ENCODE measurements at regions not wholly inside any gene's neighbourhood (a gene's known extent, or its start where the extent isn't known, plus 50 kb on each side); places are given as distances from the start of the nearest gene placed in this dataset.

DNA sequence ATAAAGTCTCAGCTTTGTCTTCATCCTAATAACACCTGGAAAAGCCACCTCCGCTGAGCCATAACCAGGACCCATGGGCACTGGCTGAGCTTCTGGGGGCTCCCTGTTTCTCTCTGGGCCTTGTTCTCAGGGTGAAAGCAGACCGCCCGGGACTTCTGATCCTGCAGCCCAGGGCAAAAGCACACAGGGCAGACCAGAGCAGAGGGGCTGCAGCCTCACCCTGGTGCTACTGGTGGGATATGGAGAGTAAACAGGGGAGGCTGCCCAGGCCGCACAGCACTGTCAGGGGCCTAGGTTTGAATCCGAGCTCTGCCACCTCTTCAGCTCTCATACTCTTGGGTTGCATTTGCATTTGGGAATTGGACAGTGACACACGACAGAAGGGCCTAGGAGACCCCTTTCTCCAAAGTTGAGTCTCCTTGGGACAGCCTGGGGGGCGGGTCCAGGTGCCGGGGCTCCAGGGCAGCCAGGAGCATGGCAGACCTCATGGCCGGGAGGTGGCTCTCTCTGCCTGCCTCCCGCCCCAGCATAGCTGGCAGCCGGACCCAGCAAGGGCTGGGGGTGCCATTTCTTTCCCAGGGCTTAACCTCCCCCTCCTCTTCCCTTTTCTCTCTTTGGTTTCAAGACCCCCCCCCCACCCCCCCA lies 164.9 kb downstream of the INHBB start:
- DNase-seq (ENCODE audit: low read depth in 1 of 2, low spot score in 2 of 2) (no peak), FAIRE-seq (no peak)
- no peaks in the 10 kb centered on the region for H3K9me3 ChIP-seq (ENCODE audit: insufficient read depth in 2 of 2, low read depth in 1 of 2, low read length in 1 of 2)
- no peak overlapping the region for H2BK5ac ChIP-seq (ENCODE audit: low read depth, low read length)
- no peak overlapping the region for H3K27ac ChIP-seq (ENCODE audit: low read depth, low read length)
- TF ChIP-seq RAD21 (IDR thresholded peaks at IDR 0.05 in 1 of 2, conservative IDR thresholded peaks at IDR 0.05 in 1 of 2; ENCODE audit: low read depth in 2 of 2, low read length in 2 of 2) (peak in 1 of 2 experiments; percentile 9; a peak in 1 of 4 replicates), CREB1 (IDR thresholded peaks at IDR 0.05) (no peak), YY1 (IDR thresholded peaks at IDR 0.05; ENCODE audit: low read depth, low read length) (no peak), GTF2F1 (IDR thresholded peaks at IDR 0.05; ENCODE audit: borderline replicate concordance, low read depth, low read length) (no peak)
- H3K23ac ChIP-seq (ENCODE audit: insufficient read length), result no peak overlapping the region
- 89% methylated on average over 8 of the region's 11 CpGs; no CpG with 5 or more reads in 1 of the 2 experiments for WGBS, 2 experiments (ENCODE audit: extremely low coverage in 1 of 2, insufficient coverage in 1 of 2, insufficient read length in 1 of 2, insufficient replicate concordance in 2 of 2, low coverage in 1 of 2, low lambda C conversion rate in 2 of 2, missing lambda C conversion rate in 1 of 2)
- CTCF ChIA-PET (ENCODE audit: partially characterized antibody), result interaction anchor here (0.6 to 10.8 kb wide), 14 partner anchors 9 to 179 kb away, joined by 3 to 91 read pairs (median 3); no protein-coding TSS in a partner anchor
- H3K23me2 ChIP-seq (ENCODE audit: low read depth, low read length), result no peaks in the 10 kb centered on the region; the same call in 1 of the 2 replicates
- H3K14ac ChIP-seq (ENCODE audit: insufficient read length), result no peak overlapping the region
- H3K18ac ChIP-seq (ENCODE audit: extremely low read depth, low read length), result no peak overlapping the region
- POLR2A ChIA-PET (ENCODE audit: partially characterized antibody), result interaction anchor here (0.8 to 1.5 kb wide), 2 partner anchors 10 to 12 kb away, joined by 3 read pairs; no protein-coding TSS in a partner anchor
- no peak overlapping the region for H2AK5ac ChIP-seq (ENCODE audit: low read depth, low read length)
- H4K8ac ChIP-seq (ENCODE audit: extremely low read depth, insufficient read depth, low read length), result no peak overlapping the region
- H2BK15ac ChIP-seq (ENCODE audit: low read length), result no peak overlapping the region
- H3K4ac ChIP-seq (replicated peaks; ENCODE audit: insufficient read length, low read depth, low read length), result no peak overlapping the region
- H2BK12ac ChIP-seq (ENCODE audit: low read depth, low read length), result no peak overlapping the region
- H2AFZ ChIP-seq (ENCODE audit: low read length), result no peak overlapping the region
- H3K36me3 ChIP-seq (ENCODE audit: control insufficient read depth in 2 of 4, insufficient read depth in 4 of 4, low read length in 3 of 4), result no peaks in the 10 kb centered on the region
- H4K20me1 ChIP-seq (replicated peaks in 1 of 2; ENCODE audit: control insufficient read depth in 1 of 2, insufficient read depth in 2 of 2, low read length in 2 of 2), result no peaks in the 10 kb centered on the region
- H3K79me1 ChIP-seq (ENCODE audit: low read depth, low read length), result no peaks in the 10 kb centered on the region
- no peak overlapping the region for H3K56ac ChIP-seq (replicated peaks; ENCODE audit: insufficient read length, low read depth, low read length)
- H3K4me3 ChIP-seq (ENCODE audit: extremely low read depth in 1 of 4, insufficient read depth in 2 of 4, low read depth in 3 of 4, low read length in 4 of 4), result no peak overlapping the region
- no peak overlapping the region for H4K5ac ChIP-seq (ENCODE audit: insufficient read length, low read depth, low read length)
- no peak overlapping the region for H3K9ac ChIP-seq (replicated peaks in 1 of 4; ENCODE audit: extremely low read depth in 1 of 4, low read depth in 3 of 4, low read length in 3 of 4)
- peaks cover 0 to 12% (median 6%) of the 10 kb centered on the region in 4 experiments; a peak in 3 of 7 replicates for H3K27me3 ChIP-seq (replicated peaks in 1 of 4; ENCODE audit: control insufficient read depth in 3 of 4, extremely low read depth in 1 of 4, insufficient read depth in 3 of 4, low read length in 3 of 4)
- no peak overlapping the region for H3K4me2 ChIP-seq (ENCODE audit: insufficient read depth in 1 of 2, low read depth in 2 of 2, low read length in 2 of 2)
- H2BK120ac ChIP-seq (replicated peaks; ENCODE audit: low read depth, low read length), result no peak overlapping the region
- no peak overlapping the region for H4K91ac ChIP-seq (replicated peaks; ENCODE audit: insufficient read length, low read length)
- H2BK20ac ChIP-seq (ENCODE audit: low read length), result no peak overlapping the region
- peaks cover 0 to 4% (median 1%) of the 10 kb centered on the region in 4 experiments; a peak in 3 of 7 replicates for H3K4me1 ChIP-seq (replicated peaks in 1 of 4; ENCODE audit: control insufficient read depth in 3 of 4, insufficient read depth in 4 of 4, low read length in 3 of 4)
- no peaks in the 10 kb centered on the region for H3K79me2 ChIP-seq (ENCODE audit: control insufficient read depth in 1 of 2, insufficient read depth in 2 of 2, low read length in 2 of 2)
